Adrenal gland (tissue), 9 donors: ENCODE measurements at regions not wholly inside any gene's neighbourhood (a gene's known extent, or its start where the extent isn't known, plus 50 kb on each side); places are given as distances from the start of the nearest gene placed in this dataset.

Experiments used
- DNase-seq, 7 donors: peaks; one replicate each; pipeline ENCODE4 v3.0.0-alpha.2; 2019 to 2020
- H3K27ac ChIP-seq, 5 donors: fragments of 200-600 bp; sonication (generic) in 4 of 5; 1 replicate in 3 of 5; 2 replicates in 2 of 5; pipeline versions ENCODE4 v1.5.1 to v1.8.0; 2016 to 2020; ENCODE audit warnings: mild to moderate bottlenecking in 1 of 5
- H3K27me3 ChIP-seq: fragments of 200-600 bp; 2 replicates; pipeline ENCODE4 v1.8.0; 2021
- H3K36me3 ChIP-seq, 2 donors: fragments of 200-600 bp; replicated peaks in 1 of 2; 1 replicate in 1 of 2; 2 replicates in 1 of 2; pipeline versions ENCODE4 v1.5.1 to v1.8.0; 2018 to 2022
- H3K4me1 ChIP-seq, 2 donors: fragments of 200-600 bp; replicated peaks in 1 of 2; 1 replicate in 1 of 2; 2 replicates in 1 of 2; pipeline versions ENCODE4 v1.5.1 to v1.8.0; 2018 to 2021
- H3K4me3 ChIP-seq, 4 donors: fragments of 200-600 bp; sonication (generic) in 3 of 4; one replicate each; pipeline ENCODE4 v1.5.1; 2016 to 2018
- H3K9me3 ChIP-seq, 3 donors: fragments of 200-600 bp; sonication (generic) in 1 of 3; replicated peaks in 1 of 3; 1 replicate in 2 of 3; 2 replicates in 1 of 3; pipeline versions ENCODE4 v1.5.1 to v1.8.0; 2016 to 2021
- POLR2A ChIP-seq, 2 donors: fragments of 450-650 bp; IDR thresholded peaks; one replicate each; pipeline ENCODE4 v1.6.1; 2017; ENCODE audit warnings: antibody characterized with exemption in 2 of 2, mild to moderate bottlenecking in 2 of 2, moderate library complexity in 1 of 2
- WGBS, 4 donors: extraction: QIAGEN DNeasy Blood & Tissue Kit in 2 of 4; methylation state at CpG; one replicate each; pipeline versions ENCODE4 v1.1.5 to v1.1.7; 2013 to 2017; 5-methylcytosine and 5-hydroxymethylcytosine counted together
- intact Hi-C, 2 donors: fragments of 100-400 bp; cut with DNase I; formaldehyde crosslinking; loops; one replicate each; pipeline versions ENCODE4 v1.14.1 to v1.15.0; 2022 to 2023
- TF ChIP-seq, protein P1 (sequence below), 6 experiments: fragments of 450-650 bp in 4 of 6; fragments of 200-600 bp in 2 of 6; sonication (generic) in 1 of 6; IDR thresholded peaks; 1 replicate in 5 of 6; 2 replicates in 1 of 6; pipeline versions ENCODE4 v1.5.1 to v1.8.0; 2016 to 2021; ENCODE audit warnings: antibody characterized with exemption in 6 of 6, mild to moderate bottlenecking in 2 of 6, moderate library complexity in 1 of 6
- donor health status: healthy with polysubstance abuse.
- donor health status: Bipolar disorder and iron deficiency.
- donor health status: DM: yes; HTN: yes; CAD: no.
- donor health status: DM: no; HTN: no; CAD: no.
- donor health status: DM: no; HTN: no; CAD: no.

DNA sequence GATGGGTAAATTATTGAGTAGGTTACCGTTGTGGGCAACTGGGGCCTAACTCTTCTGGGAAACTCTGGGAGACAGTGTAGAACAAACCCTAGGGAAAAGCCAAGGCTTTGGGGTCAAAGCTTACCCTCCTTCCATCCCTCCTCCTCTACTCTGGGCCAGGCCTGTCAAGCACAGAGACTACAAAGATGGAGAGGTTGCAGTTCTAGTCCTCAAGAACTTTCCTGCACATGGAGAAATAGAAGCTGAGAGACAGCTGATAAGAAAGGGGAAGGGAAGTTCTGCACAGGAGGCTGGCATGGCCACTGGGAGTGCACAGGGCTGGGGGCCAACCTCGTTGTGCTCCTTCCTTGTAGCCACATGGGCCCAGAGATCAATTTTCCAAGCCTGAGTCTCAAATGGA, 67.2 kb upstream of the ALX4 start:
- 64 to 77% (median 71%) methylated on average over 2 of the region's 2 CpGs for WGBS, 4 donors
- peaks cover 6% of the 10 kb centered on the region for H3K27me3 ChIP-seq
- intact Hi-C loops = no loop called here
- no peaks in the 10 kb centered on the region for H3K36me3 ChIP-seq
- H3K4me3 ChIP-seq = no peak overlapping the region
- no peak overlapping the region for H3K27ac ChIP-seq
- TF ChIP-seq, protein P1, sequence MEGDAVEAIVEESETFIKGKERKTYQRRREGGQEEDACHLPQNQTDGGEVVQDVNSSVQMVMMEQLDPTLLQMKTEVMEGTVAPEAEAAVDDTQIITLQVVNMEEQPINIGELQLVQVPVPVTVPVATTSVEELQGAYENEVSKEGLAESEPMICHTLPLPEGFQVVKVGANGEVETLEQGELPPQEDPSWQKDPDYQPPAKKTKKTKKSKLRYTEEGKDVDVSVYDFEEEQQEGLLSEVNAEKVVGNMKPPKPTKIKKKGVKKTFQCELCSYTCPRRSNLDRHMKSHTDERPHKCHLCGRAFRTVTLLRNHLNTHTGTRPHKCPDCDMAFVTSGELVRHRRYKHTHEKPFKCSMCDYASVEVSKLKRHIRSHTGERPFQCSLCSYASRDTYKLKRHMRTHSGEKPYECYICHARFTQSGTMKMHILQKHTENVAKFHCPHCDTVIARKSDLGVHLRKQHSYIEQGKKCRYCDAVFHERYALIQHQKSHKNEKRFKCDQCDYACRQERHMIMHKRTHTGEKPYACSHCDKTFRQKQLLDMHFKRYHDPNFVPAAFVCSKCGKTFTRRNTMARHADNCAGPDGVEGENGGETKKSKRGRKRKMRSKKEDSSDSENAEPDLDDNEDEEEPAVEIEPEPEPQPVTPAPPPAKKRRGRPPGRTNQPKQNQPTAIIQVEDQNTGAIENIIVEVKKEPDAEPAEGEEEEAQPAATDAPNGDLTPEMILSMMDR (IDR thresholded peaks at IDR 0.05) = no peak
- no peak for TF ChIP-seq POLR2A (IDR thresholded peaks at IDR 0.05)
- H3K4me1 ChIP-seq = no peaks in the 10 kb centered on the region
- no peak for DNase-seq
- H3K9me3 ChIP-seq = no peaks in the 10 kb centered on the region

DNA sequence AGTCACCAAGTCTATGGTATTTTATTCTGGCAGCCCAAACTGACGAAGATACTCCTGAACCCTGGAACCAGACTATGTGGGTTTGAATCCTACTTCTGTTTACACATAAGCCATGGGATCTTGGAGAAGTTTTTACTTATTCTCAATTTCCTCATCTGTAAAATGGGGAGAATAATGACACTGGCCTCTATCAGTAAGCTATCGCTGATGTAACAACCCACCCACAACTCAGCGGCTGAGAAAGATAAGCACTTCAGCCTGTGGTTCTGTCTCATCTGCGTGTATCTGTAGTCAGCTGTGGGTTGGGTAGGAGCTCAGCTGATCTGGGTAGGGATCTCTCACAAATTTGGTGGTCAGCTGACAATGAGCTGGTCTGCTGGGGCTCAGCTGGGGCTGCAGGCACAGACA, 68.0 kb upstream of the ALX4 start:
- H3K4me3 ChIP-seq = no peak overlapping the region
- no peaks in the 10 kb centered on the region for H3K9me3 ChIP-seq
- no peak for DNase-seq
- H3K4me1 ChIP-seq = no peaks in the 10 kb centered on the region
- intact Hi-C loops = no loop called here
- no peak overlapping the region for H3K27ac ChIP-seq
- H3K27me3 ChIP-seq = peaks cover 6% of the 10 kb centered on the region
- H3K36me3 ChIP-seq = no peaks in the 10 kb centered on the region
- TF ChIP-seq POLR2A (IDR thresholded peaks at IDR 0.05) = no peak
- TF ChIP-seq, protein P1 (IDR thresholded peaks at IDR 0.05) = no peak
- WGBS, 4 donors = 90 to 94% (median 92%) methylated on average over 4 of the region's 4 CpGs

DNA sequence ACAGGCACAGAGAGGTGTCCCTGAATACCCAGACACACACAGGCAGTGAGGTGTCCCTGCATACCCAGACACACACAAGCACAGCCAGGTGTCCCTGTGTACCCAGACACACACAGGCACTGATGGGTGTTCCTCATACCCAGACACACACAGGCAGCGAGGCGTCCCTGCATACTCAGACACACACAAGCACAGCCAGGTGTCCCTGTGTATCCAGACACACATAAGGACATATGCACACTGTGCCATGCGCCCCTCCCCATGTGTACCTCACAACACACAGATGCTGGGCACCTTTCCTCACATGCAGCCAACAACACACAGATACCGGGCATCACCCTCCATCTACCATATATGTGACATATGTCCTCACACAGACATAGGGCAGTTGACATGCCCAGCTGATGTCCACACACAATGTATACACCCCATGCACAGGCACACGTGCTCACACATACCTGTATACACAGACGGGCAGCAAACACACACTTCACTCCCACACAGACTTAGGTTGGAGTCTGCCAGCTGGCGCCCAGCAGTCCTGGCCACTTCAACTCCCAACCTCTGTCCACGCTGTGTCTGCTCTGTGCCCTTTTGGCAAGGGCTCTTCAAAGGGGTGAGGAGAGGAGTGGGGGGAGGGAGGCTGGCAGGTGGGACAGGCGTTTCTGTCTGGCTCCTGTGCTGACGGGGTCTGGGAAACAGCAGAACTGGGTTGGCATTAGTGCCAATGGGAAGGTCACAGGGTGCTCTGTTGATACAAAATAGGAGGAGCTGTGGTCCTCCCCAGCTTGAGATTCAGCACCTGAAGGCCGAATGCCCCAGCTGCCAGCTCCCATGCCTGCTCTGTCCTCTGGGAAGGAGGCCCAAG, 69.4 kb upstream of the ALX4 start:
- Histone ChIP-seq H3K36me3 (no peaks in the 10 kb centered on the region), H3K27ac (no peak overlapping the region), H3K4me3 (no peak overlapping the region), H3K27me3 (peaks cover 6% of the 10 kb centered on the region), H3K4me1 (no peaks in the 10 kb centered on the region), H3K9me3 (no peaks in the 10 kb centered on the region)
- intact Hi-C loops = no loop called here
- no peak for TF ChIP-seq POLR2A (IDR thresholded peaks at IDR 0.05)
- DNase-seq = no peak
- WGBS, 4 donors = 68 to 92% (median 78%) methylated on average over 4 to 11 of the region's 11 CpGs

DNA sequence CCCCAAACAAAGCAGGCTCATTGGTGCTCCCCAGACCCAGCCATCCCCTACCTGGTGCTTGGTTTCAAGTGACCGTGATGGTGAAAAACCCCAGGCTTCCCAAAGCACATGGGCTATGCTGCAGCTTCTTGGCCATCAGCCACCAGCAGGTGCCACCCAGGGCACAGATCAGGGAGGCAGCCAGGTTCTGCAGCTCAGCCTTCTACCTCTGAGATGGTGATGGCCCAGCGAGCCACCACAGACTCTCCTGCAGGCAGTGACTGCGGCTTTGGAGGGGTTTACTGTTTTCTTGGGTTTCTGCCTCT, 70.0 kb upstream of the ALX4 start:
- intact Hi-C loops = no loop called here
- no peak for DNase-seq
- Histone ChIP-seq H3K36me3 (no peaks in the 10 kb centered on the region), H3K9me3 (no peaks in the 10 kb centered on the region), H3K27me3 (peaks cover 6% of the 10 kb centered on the region), H3K4me3 (no peak overlapping the region), H3K27ac (no peak overlapping the region), H3K4me1 (no peaks in the 10 kb centered on the region)
- no peak for TF ChIP-seq POLR2A (IDR thresholded peaks at IDR 0.05)
- TF ChIP-seq, protein P1 (IDR thresholded peaks at IDR 0.05) = no peak
- WGBS, 4 donors = 69 to 91% (median 87%) methylated on average over 3 of the region's 3 CpGs; no CpG with 5 or more reads in 1 of the 4 donors

DNA sequence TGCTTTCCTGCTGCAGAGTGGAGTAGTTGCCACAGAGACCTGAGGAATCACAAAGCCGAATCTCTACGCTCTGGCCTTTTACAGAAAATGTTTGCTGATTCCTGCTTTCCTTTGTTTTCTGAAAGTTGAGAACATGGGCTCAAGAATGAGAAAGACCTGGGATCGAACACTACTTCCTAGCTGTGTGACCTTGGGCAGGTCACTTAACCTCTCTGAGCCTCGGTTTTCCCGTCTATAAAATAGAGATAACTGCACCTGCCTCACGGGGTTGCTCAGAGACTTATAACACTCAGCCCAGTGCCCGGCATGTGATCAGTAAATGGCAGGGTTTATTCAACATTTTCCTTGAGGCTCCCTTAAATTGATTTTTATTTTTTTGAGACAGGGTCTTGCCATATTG, 70.9 kb upstream of the ALX4 start:
- 75 to 88% (median 86%) methylated on average over 7 of the region's 7 CpGs for WGBS, 4 donors
- Histone ChIP-seq H3K9me3 (no peaks in the 10 kb centered on the region), H3K27me3 (peaks cover 6% of the 10 kb centered on the region), H3K4me1 (no peaks in the 10 kb centered on the region), H3K27ac (no peak overlapping the region), H3K4me3 (no peak overlapping the region), H3K36me3 (no peaks in the 10 kb centered on the region)
- DNase-seq = no peak
- TF ChIP-seq, protein P1 (IDR thresholded peaks at IDR 0.05) = no peak
- TF ChIP-seq POLR2A (IDR thresholded peaks at IDR 0.05) = no peak
- intact Hi-C loops = no loop called here
